ENCODE measurements at regions not wholly inside any gene's neighbourhood (a gene's known extent, or its start where the extent isn't known, plus 50 kb on each side); places are given as distances from the start of the nearest gene placed in this dataset.

- TF ChIP-seq CTCF (IDR thresholded peaks at IDR 0.05) (no peak), ZFX (IDR thresholded peaks at IDR 0.05; ENCODE audit: borderline replicate concordance) (no peak)
These were observed 158.7 kb upstream of the UBE2E2 start for GRCh38 chr3:23044463-23044862.

Measured in 22Rv1 (cell line).